Astrocyte of the spinal cord (primary cell): ENCODE measurements at regions not wholly inside any gene's neighbourhood (a gene's known extent, or its start where the extent isn't known, plus 50 kb on each side); places are given as distances from the start of the nearest gene placed in this dataset.

Source experiments
- DNase-seq: peaks from one replicate; pipeline ENCODE4 v3.0.0; 2011; ENCODE audit warnings: low read depth, low spot score
- H3K4me3 ChIP-seq: 2 replicates; pipeline ENCODE4 v1.5.1; 2011; ENCODE audit warnings: low read depth, mild to moderate bottlenecking, low read length, moderate library complexity
- CTCF ChIP-seq: IDR thresholded peaks from 2 replicates; pipeline ENCODE4 v1.5.1; 2012; ENCODE audit warnings: low read depth, mild to moderate bottlenecking, low read length, inconsistent platforms
- in situ Hi-C: cut with HindIII; loops from 2 replicates; pipeline ENCODE4 v1.10.0; 2017; ENCODE audit warnings: low sequenced_read_pairs

- TF ChIP-seq CTCF: no peak
- DNase-seq: no peak
- in situ Hi-C loops: no loop called here
- no peak overlapping the region for H3K4me3 ChIP-seq
These were observed 282.6 kb downstream of the BMP7 start for GRCh38 chr20:56983813-56984212.

- TF ChIP-seq CTCF: no peak
- H3K4me3 ChIP-seq: no peak overlapping the region
- in situ Hi-C loops: no loop called here
- no peak for DNase-seq
These were observed 281.3 kb downstream of the BMP7 start for GRCh38 chr20:56985066-56985685.

- DNase-seq: no peak
- in situ Hi-C loops: no loop called here
These were observed 280.0 kb downstream of the BMP7 start for GRCh38 chr20:56986476-56986875.

GRCh38 chr20:56986931-56987720 lies 279.3 kb downstream of the BMP7 start:
- no peak overlapping the region for H3K4me3 ChIP-seq
- TF ChIP-seq CTCF: no peak
- in situ Hi-C loops: no loop called here
- no peak for DNase-seq

More at GRCh38 chr20:56986476-56986875, 280.0 kb downstream of the BMP7 start:
- TF ChIP-seq CTCF: no peak
- H3K4me3 ChIP-seq: no peak overlapping the region

GRCh38 chr20:56987986-56988385 lies 278.5 kb downstream of the BMP7 start:
- in situ Hi-C loops: no loop called here
- H3K4me3 ChIP-seq: no peak overlapping the region
- DNase-seq: no peak
- TF ChIP-seq CTCF: no peak

- no peak for DNase-seq
- TF ChIP-seq CTCF: no peak
- no peak overlapping the region for H3K4me3 ChIP-seq
- in situ Hi-C loops: no loop called here
These were observed 278.0 kb downstream of the BMP7 start for GRCh38 chr20:56988446-56988845.
